Spleen (tissue), 11 donors: ENCODE measurements at regions not wholly inside any gene's neighbourhood (a gene's known extent, or its start where the extent isn't known, plus 50 kb on each side); places are given as distances from the start of the nearest gene placed in this dataset.

Experiments used
- DNase-seq: peaks from one replicate; pipeline ENCODE4 v3.0.0-alpha.2; 2020
- H3K27ac ChIP-seq, 8 donors: fragments of 200-600 bp; sonication (generic) in 7 of 8; 1 replicate in 4 of 8; 2 replicates in 4 of 8; pipeline versions ENCODE4 v1.5.0 to v1.8.0; 2016 to 2021; ENCODE audit warnings: inconsistent platforms in 4 of 8, mild to moderate bottlenecking in 4 of 8, moderate library complexity in 1 of 8
- H3K27me3 ChIP-seq, 7 donors: fragments of 200-600 bp; sonication (generic) in 6 of 7; replicated peaks in 1 of 7; 1 replicate in 4 of 7; 2 replicates in 3 of 7; pipeline versions ENCODE4 v1.5.0 to v1.8.0; 2016 to 2021; ENCODE audit warnings: inconsistent platforms in 3 of 7, mild to moderate bottlenecking in 1 of 7
- H3K36me3 ChIP-seq, 6 donors: fragments of 200-600 bp; sonication (generic) in 5 of 6; 1 replicate in 4 of 6; 2 replicates in 2 of 6; pipeline versions ENCODE4 v1.5.0 to v1.8.0; 2016 to 2021; ENCODE audit warnings: inconsistent platforms in 2 of 6
- H3K4me1 ChIP-seq, 6 donors: fragments of 200-600 bp; sonication (generic) in 5 of 6; 1 replicate in 3 of 6; 2 replicates in 3 of 6; pipeline versions ENCODE4 v1.5.0 to v1.8.0; 2016 to 2021; ENCODE audit warnings: inconsistent platforms in 3 of 6
- H3K4me3 ChIP-seq, 8 donors: fragments of 200-600 bp; sonication (generic) in 7 of 8; 1 replicate in 4 of 8; 2 replicates in 4 of 8; pipeline versions ENCODE4 v1.5.0 to v1.8.0; 2016 to 2021; ENCODE audit warnings: inconsistent platforms in 4 of 8, mild to moderate bottlenecking in 4 of 8, moderate library complexity in 2 of 8
- H3K9me3 ChIP-seq, 8 donors: fragments of 200-600 bp; sonication (generic) in 7 of 8; 1 replicate in 4 of 8; 2 replicates in 4 of 8; pipeline versions ENCODE4 v1.5.0 to v1.8.0; 2016 to 2021; ENCODE audit warnings: inconsistent platforms in 4 of 8
- POLR2A ChIP-seq, 3 donors: fragments of 450-650 bp; IDR thresholded peaks; one replicate each; pipeline ENCODE4 v1.5.1; 2017; ENCODE audit warnings: antibody characterized with exemption in 3 of 3, mild to moderate bottlenecking in 1 of 3
- POLR2AphosphoS5 ChIP-seq, 3 donors: sonication (generic); formaldehyde crosslinking; IDR thresholded peaks; one replicate each; pipeline ENCODE4 v1.5.1; 2017; ENCODE audit warnings: antibody characterized with exemption in 3 of 3
- WGBS, 5 donors: extraction: QIAGEN DNeasy Blood & Tissue Kit in 3 of 5; methylation state at CpG; one replicate each; pipeline versions ENCODE4 v1.1.5 to v1.1.7; 2013 to 2018; 5-methylcytosine and 5-hydroxymethylcytosine counted together
- intact Hi-C: fragments of 100-400 bp; cut with DNase I; formaldehyde crosslinking; loops from one replicate; pipeline ENCODE4 v1.15.0; 2023; ENCODE audit warnings: low total_unique reads
- TF ChIP-seq, protein P1 (sequence below), 11 experiments: fragments of 200-600 bp in 7 of 11; fragments of 450-650 bp in 4 of 11; sonication (generic) in 4 of 11; IDR thresholded peaks in 8 of 11; conservative IDR thresholded peaks in 3 of 11; 1 replicate in 7 of 11; 2 replicates in 4 of 11; pipeline versions ENCODE4 v1.4.0 to v1.8.0; 2016 to 2021; ENCODE audit warnings: antibody characterized with exemption in 11 of 11, inconsistent platforms in 4 of 11, mild to moderate bottlenecking in 1 of 11
- donor health status: healthy with polysubstance abuse.
- donor health status: DM: no; HTN: no; CAD: no; lungs with moderate emphysema.
- donor health status: DM: no; HTN: no; CAD: no.
- donor health status: Bipolar disorder and iron deficiency.
- donor health status: healthy.
- donor health status: DM: no; HTN: no; CAD: no.
- donor health status: DM: yes; HTN: yes; CAD: no.

DNA sequence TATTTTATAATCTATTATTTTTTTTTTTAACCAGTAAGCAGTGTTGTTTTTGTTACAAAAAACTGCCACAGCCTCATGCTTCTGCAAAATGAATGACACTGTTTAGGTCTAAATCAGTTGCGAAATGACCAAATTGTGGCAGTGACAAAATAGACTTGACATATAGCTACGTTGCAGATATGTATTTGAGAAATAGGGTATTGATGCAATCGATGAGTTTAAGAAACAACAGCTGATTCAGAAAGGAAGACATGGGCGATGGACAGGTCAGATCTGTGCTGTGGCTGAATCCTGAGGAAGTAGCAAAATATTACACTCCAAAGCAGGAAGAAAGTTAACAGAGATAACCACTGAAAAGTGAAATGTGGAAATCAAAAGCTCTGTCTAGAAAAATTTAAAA is 89.0 kb upstream of the STEAP4 start:
- no peaks in the 10 kb centered on the region for H3K9me3 ChIP-seq
- peaks cover 0 to 11% (median 0%) of the 10 kb centered on the region in 6 donors for H3K4me1 ChIP-seq
- no peaks in the 10 kb centered on the region for H3K27me3 ChIP-seq
- H3K4me3 ChIP-seq = peak overlapping the region in 1 of 8 donors; percentile 12
- DNase-seq = no peak
- 30 to 45% (median 35%) methylated on average over 4 of the region's 4 CpGs for whole genome bisulfite sequencing, 5 donors
- TF ChIP-seq, protein P1, sequence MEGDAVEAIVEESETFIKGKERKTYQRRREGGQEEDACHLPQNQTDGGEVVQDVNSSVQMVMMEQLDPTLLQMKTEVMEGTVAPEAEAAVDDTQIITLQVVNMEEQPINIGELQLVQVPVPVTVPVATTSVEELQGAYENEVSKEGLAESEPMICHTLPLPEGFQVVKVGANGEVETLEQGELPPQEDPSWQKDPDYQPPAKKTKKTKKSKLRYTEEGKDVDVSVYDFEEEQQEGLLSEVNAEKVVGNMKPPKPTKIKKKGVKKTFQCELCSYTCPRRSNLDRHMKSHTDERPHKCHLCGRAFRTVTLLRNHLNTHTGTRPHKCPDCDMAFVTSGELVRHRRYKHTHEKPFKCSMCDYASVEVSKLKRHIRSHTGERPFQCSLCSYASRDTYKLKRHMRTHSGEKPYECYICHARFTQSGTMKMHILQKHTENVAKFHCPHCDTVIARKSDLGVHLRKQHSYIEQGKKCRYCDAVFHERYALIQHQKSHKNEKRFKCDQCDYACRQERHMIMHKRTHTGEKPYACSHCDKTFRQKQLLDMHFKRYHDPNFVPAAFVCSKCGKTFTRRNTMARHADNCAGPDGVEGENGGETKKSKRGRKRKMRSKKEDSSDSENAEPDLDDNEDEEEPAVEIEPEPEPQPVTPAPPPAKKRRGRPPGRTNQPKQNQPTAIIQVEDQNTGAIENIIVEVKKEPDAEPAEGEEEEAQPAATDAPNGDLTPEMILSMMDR (IDR thresholded peaks at IDR 0.05 in 8 of 11, conservative IDR thresholded peaks at IDR 0.05 in 3 of 11) = no peak
- TF ChIP-seq POLR2A (IDR thresholded peaks at IDR 0.05) = no peak
- TF ChIP-seq POLR2AphosphoS5 (IDR thresholded peaks at IDR 0.05) = no peak
- intact Hi-C loops = no loop called here
- peak overlapping the region in 6 of 8 donors; percentile 16 to 74 (median 54) for H3K27ac ChIP-seq
- no peaks in the 10 kb centered on the region for H3K36me3 ChIP-seq

DNA sequence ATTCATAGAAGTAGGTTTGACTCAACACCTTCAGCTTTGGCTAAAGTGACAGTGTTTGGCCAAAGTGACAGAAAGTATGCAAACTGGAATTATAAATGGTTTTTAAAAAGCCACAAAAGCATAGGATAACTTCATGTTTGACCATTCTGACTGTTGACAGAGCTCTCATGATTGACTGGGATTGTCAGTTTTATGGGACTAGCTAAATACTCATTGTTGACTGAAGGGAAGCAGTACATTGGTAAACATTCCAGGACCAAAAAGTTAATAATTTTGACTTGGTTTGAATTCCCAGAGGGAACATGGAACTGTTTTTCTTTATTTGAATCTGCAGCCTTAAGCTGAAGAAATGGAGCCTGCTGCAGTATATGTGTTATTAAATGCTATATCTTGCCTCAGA is 84.6 kb upstream of the STEAP4 start:
- Histone ChIP-seq H3K4me1 (peaks cover 0 to 6% (median 0%) of the 10 kb centered on the region in 6 donors), H3K4me3 (no peak overlapping the region), H3K27me3 (no peaks in the 10 kb centered on the region), H3K9me3 (no peaks in the 10 kb centered on the region), H3K27ac (no peak overlapping the region), H3K36me3 (no peaks in the 10 kb centered on the region)
- intact Hi-C loops = no loop called here
- no peak for DNase-seq
- TF ChIP-seq POLR2AphosphoS5 (IDR thresholded peaks at IDR 0.05) (no peak), POLR2A (IDR thresholded peaks at IDR 0.05) (no peak)
- TF ChIP-seq, protein P1 (IDR thresholded peaks at IDR 0.05 in 8 of 11, conservative IDR thresholded peaks at IDR 0.05 in 3 of 11) = no peak

- Histone ChIP-seq H3K9me3 (no peaks in the 10 kb centered on the region), H3K27ac (no peak overlapping the region), H3K4me3 (no peak overlapping the region), H3K27me3 (no peaks in the 10 kb centered on the region), H3K36me3 (no peaks in the 10 kb centered on the region), H3K4me1 (no peaks in the 10 kb centered on the region)
- no peak for DNase-seq
- TF ChIP-seq, protein P1 (IDR thresholded peaks at IDR 0.05 in 8 of 11, conservative IDR thresholded peaks at IDR 0.05 in 3 of 11) = no peak
- no peak for TF ChIP-seq POLR2A (IDR thresholded peaks at IDR 0.05)
- no peak for TF ChIP-seq POLR2AphosphoS5 (IDR thresholded peaks at IDR 0.05)
- 72 to 85% (median 82%) methylated on average over 3 of the region's 3 CpGs for WGBS, 5 donors
- intact Hi-C loops = no loop called here
Measured at GRCh38 chr7:88387368-88387767, 80.7 kb upstream of the STEAP4 start.

DNA sequence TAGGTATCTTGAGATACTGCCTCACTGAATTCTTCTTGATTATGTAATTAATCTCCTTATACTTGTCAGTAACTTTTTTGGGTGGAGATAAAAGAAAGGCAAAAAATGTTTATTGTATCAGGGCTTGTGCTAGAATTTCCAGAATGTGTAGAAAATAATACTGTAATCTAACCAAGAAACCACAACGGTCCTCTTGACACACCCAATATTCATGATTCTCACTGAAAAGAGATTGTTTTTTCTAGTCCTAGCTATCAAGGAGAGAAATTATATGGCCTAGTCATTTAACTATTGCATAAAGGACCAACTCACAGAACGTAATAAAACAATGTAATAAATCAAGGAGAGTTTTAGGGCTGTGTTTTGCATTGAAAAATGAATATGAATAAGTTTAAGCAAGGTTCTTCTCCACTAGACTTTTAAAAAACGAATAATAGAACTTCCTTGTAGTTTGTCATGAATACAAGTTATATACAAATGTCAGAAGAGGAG is 80.0 kb upstream of the STEAP4 start:
- Histone ChIP-seq H3K4me3 (no peak overlapping the region), H3K4me1 (no peaks in the 10 kb centered on the region), H3K36me3 (no peaks in the 10 kb centered on the region), H3K27me3 (no peaks in the 10 kb centered on the region), H3K27ac (no peak overlapping the region), H3K9me3 (no peaks in the 10 kb centered on the region)
- no peak for TF ChIP-seq POLR2A (IDR thresholded peaks at IDR 0.05)
- no peak for TF ChIP-seq POLR2AphosphoS5 (IDR thresholded peaks at IDR 0.05)
- TF ChIP-seq, protein P1 (IDR thresholded peaks at IDR 0.05 in 8 of 11, conservative IDR thresholded peaks at IDR 0.05 in 3 of 11) = no peak
- intact Hi-C loops = no loop called here
- WGBS, 5 donors = 63 to 77% (median 71%) methylated on average over 3 of the region's 3 CpGs
- no peak for DNase-seq
